Stimulated activated CD4-positive, alpha-beta T cell treated with anti-CD3 and anti-CD28 coated beads, Interleukin-4, amount 100 ng/mL, for 4 hours (primary cell): ENCODE measurements at regions not wholly inside any gene's neighbourhood (a gene's known extent, or its start where the extent isn't known, plus 50 kb on each side); places are given as distances from the start of the nearest gene placed in this dataset.

Experiments
- DNase-seq, 2 experiments: peaks; one replicate each; pipeline ENCODE4 v3.0.0-alpha.2; 2020

DNA sequence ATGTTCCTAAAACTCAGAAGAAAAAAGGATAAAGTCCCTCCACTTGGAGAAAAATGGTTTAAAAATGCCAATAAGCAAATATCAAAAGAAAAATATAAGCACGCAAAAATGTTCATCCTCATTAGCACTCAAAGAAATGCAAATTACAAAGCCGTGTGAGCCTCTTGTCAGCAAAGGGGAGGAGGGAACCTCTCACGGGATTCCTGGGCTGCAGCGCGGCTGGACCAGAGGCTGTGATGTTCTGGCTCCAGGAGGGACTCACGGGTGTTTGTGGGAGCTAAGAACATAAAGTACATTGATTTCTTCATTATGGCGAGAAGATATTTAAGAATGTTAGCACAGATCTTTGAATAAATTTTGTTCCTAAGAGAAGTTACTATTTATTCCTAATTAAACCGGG, 1451.2 kb downstream of the BRD1 start:
- no peak for DNase-seq

DNA sequence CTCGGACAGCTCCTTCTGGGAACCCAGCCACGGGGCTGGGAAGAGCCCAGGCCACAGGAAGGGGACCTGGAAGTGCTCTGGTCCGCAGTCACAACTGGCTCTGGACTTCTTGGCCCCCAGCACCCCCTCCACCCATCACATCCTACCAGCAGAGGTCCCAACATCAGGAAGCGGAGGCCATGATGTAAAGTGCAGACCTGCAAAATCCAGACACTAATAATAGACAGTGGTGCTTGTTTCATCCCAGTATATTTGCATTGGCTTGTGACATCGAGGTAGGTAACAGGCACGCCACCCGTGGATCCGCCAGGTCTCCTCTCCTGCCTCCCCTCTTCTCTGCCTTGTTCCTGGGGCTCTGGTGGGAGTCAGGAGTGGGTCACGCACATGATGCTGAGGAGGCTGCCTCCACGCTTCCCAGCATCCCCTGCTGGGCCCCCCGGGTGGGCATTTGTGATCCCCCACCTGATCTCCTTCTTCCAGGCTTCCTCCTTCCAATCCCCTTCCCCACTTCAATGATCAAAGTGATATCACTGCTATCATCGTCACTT, 1454.0 kb downstream of the BRD1 start:
- no peak for DNase-seq

DNA sequence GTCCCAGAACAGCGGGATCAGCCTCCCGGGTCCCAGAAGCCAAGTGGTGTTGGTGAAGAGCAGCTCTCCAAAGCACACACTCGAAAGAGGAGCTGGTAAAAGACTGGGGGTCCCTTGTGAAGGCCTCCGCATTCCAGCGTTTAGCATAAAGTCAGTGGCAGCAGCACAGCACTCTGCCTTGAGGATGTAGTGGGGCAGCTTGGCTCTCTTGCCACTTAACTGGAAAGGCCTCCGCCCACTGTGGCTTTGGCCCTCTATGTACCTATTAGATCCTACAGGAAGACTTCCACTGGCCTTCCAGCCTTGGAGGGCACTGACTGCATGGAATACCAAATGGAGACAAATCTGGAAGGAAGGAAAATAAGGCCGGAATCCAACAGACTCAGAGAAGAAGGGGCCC, 1455.3 kb downstream of the BRD1 start:
- no peak for DNase-seq

DNA sequence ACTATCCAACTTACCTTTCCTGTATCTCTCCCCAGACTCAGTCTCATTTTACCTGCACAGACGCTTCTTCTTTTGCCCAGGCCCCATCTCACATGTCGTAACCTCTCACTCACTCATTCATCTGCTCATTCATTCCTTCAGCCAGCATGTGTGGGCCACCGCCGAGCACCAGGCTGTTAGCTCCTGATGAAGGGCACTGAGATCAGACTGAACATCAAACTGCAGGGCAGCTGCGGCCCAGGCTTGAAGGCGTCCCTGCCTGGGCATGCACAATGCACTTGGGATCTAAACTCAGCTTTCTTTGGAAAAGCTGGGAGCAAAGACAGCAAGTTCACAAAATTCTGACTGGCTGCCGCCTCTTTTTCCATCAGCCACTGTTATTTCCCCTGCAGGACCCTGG, 1456.3 kb downstream of the BRD1 start:
- DNase-seq: no peak

DNA sequence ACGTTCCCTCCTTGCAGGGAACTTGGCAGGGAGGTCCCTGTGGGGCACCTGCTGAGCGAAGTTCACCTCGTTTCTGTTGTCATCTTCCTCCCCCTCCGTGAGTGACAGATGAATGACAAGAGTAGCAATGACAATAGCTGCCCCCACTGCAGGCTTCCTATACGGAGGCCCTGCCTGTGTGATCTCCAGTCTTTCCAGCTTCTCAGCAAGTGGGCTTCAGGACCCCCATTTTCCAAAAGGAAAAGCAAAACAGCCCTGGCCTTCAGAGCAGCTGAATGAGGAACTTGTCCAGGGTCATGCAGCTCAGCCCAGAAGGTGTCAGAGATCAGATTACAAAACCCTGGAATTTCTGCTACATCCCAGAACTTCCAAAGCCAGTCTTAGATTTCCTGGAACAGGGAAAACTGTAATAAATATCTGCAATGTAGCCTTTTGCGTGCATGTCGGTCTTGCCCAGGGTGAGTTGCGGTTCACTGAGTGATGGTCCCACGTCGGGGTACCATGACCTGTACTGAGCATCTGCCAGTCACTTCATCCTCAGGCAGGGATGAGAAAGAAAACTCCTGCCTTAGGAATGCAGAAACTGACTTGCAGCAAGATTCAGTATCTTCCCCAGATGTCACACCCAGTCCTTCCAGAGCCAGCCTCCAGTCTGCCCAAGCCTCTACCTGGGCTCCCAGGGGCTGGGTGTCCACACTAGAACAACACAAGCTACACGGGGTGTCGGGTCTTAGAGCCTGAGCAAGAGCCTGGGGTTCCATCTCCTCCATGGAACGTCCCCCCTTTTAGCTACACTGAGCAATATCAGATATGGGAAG, 1457.0 kb downstream of the BRD1 start:
- DNase-seq: no peak

DNA sequence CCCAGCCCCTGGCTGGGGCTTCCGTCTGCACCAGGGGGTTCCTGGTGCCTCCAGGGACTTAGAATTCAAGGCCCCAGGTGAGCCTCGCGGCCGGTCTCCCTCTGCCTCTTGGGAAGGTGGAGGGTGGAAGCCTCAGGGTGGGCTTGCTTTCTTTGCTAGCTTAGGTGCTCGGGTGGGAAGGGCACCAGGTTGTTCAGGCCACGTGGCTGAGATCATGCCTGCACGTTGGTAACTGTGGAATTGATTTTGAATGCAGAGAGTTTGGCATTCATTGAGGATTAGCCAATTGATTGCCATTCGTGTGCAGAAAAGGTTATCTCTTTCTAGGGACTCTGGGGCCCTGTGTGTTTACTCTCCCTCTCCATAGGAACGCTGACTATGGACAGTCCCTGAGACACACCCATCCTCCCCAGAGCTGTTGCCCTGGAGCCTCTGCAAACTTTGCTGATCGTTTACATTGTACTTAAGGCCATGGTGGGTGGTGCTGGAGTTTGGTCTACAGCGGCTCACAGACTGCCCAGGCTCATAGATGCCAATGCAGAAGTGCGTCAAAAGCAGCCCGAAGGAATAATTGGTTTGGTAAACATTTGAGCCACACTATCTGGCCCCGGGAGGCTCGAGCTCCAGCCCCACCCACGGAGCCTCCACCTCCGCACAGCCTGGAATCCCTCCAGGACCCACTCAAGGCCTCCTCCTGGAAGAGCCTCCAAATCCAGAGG, 1457.7 kb downstream of the BRD1 start:
- DNase-seq: no peak

DNA sequence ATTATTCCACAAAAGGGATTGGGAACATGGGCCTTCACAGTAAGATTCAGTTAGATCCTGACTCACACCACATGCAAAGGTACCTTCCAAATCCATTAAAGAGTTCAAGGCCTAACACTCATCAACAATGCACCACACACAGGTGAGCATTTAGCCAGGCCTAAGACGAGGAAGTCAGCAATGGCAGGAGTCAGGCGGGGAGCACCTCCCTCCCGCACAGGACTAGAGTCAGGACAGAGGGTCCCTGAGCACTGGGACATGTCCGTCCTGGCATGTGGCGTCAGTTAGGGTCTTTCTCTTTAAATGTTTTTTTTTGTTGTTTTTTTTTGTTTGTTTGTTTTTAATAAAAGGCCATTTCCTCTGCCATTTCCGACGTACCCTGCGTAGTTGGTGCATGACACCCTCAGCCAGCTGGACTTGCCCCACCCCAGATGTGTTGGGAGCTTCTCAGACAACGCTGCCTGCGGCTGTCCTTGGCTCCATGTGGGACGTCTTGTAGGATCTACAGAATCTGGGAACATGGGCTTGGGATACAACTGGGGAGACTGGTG, 1458.6 kb downstream of the BRD1 start:
- DNase-seq: no peak

DNA sequence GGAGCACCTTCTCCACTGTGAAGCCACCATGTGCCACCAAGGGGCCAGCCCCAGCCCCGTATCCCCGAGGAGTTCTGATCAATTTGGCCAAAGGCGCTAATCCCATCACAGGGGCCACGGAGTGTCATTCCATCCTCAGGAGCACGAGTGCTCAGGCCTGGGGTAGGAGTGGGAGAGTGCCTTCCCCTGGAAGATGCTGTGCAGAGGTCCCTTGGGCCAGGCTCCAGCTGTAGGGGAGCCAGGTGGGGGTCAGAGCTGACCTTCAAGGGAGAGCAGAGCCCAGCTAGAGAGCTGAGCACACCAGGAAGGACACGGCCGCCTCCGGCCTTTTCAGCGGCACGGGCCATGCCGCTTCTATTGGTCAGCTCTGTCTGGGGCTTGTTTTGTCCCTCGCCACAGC, 1459.9 kb downstream of the BRD1 start:
- no peak for DNase-seq

DNA sequence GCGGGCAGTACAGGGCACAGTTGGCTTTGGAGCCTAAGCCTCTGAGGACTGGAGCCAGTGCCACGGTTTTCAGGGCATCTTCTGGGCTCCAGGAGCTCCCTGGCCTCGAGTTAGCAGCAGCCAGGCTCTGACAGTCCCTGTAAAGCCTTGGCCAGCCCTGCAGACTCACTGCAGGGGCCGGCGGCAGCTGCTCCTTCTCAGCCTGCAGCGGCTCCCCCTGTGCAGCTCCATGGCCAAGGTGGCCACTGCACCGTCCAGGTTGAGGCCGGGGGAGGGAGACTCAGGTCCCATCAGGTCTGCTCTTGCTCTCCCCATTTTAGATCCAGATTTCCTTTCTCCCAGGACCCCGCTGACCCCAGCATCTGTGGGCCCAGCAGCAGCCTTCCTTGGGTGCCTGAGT, 1461.1 kb downstream of the BRD1 start:
- DNase-seq: no peak

DNA sequence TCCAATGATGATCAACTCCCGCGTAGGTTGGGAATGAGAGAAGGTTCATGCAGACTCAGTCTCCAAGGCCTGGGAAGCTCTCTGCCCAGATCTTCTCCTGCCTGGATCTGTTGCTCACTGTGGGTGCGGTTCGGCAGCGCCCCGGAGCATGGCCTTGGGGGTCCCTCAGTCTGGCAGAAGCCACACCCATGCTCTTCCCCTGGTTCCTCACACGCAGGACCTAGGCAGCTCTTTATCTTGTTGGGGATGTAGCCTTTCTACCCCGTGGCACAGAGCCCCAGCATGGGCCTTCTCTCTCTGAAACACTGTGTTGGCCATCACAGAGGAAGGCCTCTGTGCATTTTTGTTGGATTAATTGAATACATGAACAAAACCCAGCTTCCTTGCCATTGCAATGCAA, 1461.6 kb downstream of the BRD1 start:
- DNase-seq: no peak

DNA sequence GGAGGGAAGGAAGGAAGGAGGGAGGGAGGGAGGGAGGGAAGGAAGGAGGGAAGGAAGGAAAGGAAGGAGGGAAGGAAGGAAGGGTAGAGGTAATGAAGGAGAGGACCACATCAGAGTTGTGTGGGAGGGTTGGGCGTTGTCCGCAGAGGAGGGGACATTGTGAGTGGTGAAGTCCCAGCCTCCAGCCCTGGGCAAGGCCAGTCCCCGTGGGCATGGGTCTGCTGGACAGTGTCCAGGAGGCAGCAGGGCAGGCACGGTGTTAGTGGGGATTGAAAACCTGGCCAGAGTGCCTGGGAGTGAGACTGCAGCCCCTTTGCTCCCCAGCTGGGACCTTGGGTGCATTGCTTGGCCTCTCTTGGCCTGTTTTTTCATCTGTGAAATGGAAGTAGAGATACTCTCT, 1462.3 kb downstream of the BRD1 start:
- no peak for DNase-seq

DNA sequence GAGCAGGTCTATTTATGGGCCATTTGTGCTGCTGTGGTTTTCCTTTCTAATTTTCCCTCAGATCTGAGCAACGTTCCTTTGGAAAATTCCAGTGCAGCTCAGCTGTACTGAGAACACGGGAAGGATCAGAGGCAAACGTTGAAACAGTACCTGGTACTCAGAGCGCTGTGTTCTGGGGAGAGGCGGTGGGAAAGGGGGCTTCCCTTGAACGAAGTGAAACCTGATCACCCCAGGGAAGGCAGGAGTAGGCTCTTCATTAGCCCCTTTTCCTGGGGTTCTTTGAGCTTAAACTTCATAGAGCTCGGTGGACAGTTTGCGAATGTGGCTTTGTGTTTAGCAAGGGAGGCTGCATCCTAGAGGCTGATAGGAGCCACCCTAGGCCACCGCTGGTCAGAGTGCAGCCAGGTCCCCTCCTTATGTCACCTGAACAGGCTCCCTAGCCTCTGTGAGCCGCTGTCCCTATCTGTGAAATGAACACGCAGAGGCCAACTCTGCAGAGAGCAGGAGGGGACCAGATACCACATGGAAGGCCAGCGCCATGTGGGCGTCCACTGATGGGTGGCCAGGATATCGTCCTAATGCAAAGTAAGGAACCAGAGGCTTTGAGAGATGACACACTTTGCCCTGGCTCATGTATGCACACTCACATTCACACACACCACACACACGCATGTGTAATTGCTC, 1464.8 kb downstream of the BRD1 start:
- DNase-seq: no peak

DNA sequence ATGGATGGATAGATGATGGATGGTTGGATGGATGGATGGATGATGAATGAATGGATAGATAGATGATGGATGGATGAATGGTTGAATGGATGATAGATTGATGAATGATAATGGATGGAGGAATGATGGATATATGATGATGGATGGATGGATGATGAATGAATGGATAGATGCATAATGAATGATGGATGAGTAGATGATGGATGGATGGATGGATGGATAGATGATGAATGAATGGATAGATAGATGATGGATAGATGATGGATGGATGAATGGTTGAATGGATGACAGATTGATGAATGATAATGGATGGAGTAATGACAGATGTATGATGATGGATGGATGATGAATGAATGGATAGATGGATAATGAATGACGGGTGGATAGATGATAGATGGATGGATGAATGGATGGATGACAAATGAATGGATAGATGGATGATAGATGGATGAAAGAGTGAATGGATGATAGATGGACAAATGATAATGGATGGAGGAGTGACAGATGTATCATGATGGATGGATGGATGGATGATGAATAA, 1466.5 kb downstream of the BRD1 start:
- no peak for DNase-seq

DNA sequence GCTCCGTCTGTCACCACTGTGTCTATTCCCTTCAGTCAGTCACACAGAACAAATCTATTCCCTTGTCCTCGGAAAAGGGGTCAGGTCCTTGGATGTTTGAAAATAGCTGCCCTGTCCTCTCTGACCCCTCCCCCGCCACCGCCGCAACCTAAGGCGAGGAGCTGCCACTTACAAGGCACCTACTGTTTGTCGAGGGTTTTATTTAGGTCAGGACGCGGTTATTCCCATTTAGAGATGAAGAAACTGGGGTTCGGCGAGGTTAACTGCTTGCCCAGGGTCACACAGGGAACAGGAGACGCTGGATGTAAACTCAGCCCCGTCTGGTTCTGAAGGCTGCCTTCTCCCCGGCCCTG, 1468.1 kb downstream of the BRD1 start:
- no peak for DNase-seq

DNA sequence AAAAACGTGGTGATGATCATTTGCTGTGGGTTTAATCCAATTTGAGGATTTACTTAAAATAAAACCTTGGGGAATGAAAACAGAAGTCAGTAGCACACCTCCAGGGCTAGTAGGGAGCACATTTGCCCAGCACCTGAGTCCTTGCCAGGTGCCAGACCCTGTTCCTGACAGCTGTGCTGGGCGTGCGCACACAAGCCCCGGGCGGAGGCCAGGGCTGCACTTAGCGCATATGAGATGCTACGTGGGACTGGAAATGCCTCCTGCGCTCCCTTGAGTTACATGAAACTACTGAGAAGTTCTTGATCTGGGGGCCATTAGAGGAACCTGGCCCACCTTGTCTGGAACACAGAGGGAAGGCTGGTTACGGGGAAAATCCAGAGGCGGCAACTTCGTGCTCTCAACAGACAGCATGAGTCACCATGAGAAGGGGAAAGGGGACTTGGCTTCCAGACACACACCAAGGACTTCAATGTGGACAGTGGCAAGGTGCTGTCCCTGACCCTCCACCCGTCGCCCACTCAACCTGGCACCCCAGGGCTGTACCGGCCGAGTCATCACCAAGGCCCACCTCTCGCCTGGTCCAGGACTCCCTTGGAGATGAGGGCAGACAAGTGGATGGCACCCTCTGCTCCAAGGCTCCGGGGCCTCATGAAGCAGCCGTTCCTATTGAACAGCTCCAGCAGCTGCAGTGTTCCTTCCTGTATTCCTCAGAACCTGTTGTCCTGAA, 1468.6 kb downstream of the BRD1 start:
- no peak for DNase-seq

DNA sequence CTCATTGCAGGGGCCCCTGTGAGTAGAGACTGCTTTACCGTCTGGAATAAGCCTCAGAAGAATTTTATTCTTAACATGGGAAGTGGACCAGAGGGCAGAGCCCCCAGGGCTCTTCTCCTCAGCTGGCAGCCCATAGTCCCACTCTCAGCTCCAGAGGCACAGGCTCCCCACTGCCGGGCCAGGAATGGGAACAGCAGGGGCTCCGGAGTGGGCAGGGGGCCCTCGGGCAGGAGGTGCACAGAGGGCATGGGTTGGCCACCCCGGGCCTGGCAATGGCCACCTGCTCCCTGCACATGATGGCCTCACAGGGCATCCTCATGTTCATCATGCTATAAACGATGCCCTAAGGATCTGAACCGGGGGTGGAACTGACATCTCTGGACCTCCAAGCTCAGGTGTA, 1469.7 kb downstream of the BRD1 start:
- no peak for DNase-seq

DNA sequence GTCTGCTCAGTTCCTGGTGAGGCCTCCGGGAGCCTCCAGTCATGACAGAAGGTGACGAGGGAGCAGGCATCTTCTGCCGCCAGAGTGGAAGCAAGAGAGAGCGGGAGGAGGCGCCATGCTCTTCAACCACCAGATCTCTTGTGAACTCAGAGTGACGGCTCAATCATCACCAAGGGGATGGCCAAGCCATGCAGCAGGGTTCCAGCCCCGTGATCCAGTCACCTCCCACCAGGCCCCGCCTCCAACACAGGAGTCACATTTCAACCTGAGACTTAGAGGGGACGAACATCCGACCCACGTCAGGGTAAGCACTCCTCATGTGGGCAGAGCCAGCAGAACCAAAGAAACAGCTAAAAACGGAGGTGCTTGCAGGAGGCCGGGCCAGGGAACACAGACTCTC, 1470.5 kb downstream of the BRD1 start:
- no peak for DNase-seq

DNA sequence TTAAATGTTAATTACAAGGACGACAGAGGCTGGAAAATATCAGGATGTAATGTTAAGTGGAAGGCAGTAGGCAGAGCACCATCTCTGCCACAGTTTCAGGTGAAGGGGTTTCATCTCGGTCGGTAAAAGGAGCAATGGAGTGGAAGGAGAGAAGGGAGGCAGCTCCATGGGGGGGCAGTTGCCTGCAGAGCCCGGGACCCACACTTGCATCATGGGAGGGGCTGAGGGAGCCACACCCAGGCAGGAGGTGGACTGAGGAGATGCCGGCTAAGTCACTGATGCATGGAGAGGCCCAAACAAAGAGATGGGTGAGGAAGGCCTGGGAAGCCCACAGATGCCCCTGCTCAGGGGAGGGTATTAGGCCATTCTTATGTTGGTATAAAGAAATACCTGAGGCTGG, 1470.9 kb downstream of the BRD1 start:
- no peak for DNase-seq

DNA sequence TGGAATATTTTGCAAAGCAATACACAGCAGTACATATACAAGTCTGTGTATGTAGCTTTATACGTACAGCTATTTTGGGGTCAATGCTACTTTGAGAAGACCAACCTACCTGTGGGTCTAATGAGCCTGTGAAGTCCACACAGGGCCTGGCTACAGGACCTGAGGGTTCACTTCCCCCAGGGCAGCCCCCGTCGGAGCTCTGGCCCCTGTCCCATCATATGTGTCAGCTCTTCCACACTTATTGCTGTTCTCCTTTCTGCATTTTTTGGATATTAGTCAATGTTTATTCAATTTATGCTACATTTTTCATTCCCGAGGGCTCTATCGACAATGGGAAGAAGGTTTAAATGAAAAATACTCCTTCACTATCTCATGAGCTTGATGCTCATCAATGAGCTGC, 1473.6 kb downstream of the BRD1 start:
- no peak for DNase-seq

DNA sequence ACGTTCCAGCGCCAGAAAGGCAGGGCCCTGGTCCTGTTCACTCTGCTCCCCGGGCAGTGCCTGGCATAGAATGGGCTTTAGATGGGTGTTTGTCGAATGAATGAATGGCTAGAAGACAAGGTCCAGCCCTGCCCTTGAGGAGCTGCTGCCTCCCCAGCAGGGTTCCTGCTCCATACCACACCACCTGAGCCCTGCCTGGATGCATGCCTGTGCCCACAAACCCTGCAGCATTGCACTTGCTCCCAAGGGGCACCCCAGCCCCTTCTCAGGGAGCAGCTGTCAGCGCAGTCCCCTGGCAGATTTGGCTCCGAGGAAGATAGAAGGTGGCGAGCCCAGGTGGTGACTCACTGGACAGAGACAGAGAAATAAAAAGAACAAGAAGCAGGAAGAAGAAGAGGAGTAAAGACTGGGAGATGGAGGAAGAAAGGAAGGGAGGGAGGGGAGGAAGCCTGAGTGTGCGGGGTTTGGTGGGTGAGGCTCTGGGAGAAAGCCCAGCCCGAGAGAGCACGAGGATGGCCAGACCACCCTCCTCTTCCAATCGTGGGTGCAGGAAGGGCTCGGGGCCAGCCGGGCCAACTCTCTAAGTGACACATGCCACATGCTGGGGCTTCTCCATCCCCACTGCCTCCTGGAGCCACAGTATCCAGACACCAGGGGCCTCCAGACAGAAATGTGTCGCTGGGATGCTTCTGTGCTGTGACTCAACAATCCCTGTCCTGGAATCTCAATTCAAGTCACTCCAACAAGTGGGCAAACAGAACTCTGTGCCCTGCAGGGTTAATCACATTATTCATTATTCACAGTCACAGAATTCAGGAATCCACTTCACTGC, 1474.3 kb downstream of the BRD1 start:
- no peak for DNase-seq

DNA sequence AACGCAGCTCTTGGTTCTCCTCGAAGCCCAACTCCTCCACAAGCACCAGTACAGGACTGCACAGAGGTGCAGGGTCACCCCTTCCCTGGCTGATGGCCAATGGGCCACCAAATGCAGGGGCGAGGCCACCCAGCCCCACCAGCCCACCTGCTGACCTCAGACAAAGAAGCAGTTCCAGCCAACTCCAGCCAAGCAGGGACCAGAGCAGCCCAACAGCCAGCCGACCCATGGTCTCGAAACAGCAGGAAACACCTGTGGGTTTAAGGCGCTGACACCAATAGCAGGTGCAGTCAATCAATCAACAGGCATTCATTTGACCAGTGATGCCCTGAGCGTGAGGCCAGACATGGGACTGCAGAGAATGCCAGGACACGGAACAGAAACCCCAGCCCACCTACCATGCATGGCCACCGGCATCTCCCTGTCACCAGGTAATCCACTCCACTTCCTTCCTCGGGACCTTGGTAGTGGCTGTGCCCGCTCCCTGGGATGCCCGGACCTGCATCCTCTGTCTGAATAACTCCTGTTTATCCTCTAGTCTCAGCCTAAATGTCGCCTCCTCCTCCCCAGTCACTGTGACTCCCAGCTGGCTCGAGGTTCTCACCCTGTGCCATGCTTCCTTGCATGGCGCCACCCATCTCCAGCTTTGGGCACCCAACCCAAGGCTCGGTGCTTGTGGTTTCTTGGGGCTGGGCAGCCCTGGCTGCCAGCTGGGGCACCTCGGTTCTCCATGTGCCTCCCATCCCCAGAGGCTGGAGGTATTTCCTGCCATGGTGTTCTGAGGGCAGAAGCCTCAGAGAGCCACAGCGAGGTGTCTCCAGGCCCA, 1475.4 kb downstream of the BRD1 start:
- DNase-seq: no peak
